HG03064 (cell line): ENCODE measurements at regions not wholly inside any gene's neighbourhood (a gene's known extent, or its start where the extent isn't known, plus 50 kb on each side); places are given as distances from the start of the nearest gene placed in this dataset.

Experiments used
- ATAC-seq: cut with Tn5 transposase; IDR thresholded peaks from one replicate; pipeline ENCODE4 v1.9.1; 2021; ENCODE audit warnings: low read depth; ENCODE audit not compliant: unreplicated experiment

- no peak for ATAC-seq
These were observed 869.0 kb upstream of the PRR20A start for GRCh38 chr13:56271686-56272085.

DNA sequence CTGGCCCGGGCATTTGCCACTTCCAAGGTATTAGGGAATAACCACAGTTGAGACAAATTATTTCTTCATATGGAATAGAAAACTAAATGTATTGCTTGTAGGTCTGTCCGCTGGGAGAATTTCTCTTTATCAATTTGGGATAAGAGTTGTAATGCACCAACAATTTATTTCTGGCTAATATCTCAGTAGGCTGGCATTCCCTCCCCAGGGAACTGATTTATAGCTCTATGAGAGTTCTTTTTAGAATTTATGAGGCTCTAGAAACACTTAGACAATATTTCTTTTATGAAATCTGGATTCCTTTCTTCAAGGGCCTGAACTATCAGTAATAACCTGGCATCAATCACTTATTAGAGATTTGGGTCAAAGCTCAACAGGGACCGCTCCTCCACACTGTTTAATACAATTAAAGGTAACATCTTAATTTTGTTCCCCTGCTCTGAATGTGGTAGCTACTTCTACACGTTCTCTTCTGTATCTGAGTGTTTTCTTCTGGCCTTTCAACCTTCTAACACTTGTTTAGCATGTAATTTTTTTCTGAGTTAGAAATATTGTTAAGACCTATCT lies 857.4 kb upstream of the PRR20A start:
- ATAC-seq = no peak

- ATAC-seq = no peak
These were observed 841.1 kb upstream of the PRR20A start for GRCh38 chr13:56299650-56300049.

GRCh38 chr13:56314765-56315164 lies 826.0 kb upstream of the PRR20A start:
- no peak for ATAC-seq

DNA sequence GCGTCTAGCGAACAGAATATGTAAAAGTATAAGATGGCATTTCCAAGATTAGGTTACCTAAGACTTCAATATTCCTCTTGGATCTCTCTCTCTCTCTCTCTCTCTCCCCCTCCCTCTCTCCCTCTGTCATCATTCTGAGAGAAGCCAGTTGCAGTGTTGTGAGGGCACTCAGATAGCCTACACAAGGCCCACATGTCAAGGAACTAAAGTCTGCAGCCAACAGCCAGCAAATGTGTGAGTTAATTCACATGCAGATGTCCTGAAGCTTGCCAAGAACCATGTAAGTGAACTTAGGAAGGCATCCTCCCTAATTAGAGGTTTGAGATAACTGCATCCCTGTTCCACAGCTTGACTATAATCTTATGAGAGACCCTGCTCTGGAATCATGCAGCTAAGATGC lies 822.9 kb upstream of the PRR20A start:
- no peak for ATAC-seq

- no peak for ATAC-seq
These were observed 808.0 kb upstream of the PRR20A start for GRCh38 chr13:56332671-56333070.

DNA sequence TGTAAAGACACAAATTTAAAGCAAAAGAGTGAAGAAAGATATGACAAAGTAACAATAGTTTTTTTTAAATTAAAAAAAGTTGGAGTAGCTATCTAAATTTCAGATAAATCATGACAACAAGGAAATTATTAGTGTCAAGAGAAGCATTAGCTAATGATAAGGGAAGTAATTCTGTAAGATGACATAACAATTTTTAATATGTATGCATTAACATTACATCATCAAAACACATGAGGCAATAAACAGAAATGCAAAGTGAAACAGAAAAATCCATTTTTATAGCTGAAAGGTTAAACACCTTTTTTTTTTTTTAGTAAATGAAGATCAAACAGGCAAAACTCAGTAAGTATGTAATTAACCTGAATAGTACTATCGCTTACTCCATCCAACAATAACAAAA lies 804.9 kb upstream of the PRR20A start:
- ATAC-seq = no peak

- no peak for ATAC-seq
These were observed 802.3 kb upstream of the PRR20A start for GRCh38 chr13:56338421-56338820.

DNA sequence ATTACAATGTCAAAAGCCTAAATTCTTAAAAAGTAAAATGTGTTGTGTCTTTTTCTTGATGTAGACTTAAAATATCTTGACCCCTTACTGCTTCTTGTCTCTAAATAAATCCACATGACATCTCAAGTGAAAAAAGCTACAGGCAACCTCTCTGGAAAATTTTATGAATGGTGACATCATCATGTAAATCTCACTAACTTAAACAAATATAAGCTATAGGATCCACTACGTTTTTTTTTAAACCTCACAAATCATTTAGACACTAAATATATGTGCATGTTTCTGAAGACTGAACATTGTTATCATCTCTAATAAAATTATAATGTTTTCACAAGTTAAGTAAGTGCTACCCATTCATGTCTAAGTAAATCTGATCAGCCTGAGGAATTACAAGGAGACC lies 793.7 kb upstream of the PRR20A start:
- ATAC-seq = no peak

DNA sequence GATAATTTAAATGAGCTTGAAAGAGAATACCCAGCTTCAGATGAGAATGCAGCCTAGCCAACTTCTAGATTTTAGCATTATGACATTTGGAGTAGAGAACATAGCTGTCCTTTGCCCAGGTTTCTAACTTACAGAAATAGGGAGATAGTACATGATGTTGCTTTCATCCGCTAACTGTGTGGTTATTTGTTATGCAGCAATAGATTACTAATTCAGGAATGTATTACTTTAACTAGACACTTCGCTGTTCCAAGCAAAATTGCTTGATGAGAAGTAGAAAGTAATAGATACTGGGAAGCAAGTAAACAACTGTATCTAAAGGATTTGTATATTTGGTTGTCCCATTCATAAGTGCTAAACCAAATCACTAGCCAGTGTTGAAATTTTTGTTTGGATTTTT lies 790.9 kb upstream of the PRR20A start:
- no peak for ATAC-seq

DNA sequence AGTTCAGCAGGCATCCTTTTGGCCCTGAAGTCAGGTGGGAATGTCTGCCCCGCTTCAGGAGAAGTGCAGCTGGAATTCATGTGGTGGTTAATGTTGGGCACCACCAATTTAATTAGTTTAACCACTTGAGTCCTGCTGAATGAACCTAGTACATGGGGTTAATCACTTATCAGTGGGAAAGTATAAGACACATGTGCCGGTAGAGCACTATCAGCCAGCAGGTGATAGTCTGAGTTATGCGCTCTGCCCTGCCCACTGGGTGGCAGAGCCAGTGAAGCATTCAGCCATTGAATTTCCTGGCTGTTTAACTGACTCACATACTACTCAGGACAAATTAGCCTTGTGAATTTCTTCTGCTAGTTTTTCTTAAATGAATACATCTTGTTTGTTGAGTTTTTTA lies 789.7 kb upstream of the PRR20A start:
- ATAC-seq = no peak

DNA sequence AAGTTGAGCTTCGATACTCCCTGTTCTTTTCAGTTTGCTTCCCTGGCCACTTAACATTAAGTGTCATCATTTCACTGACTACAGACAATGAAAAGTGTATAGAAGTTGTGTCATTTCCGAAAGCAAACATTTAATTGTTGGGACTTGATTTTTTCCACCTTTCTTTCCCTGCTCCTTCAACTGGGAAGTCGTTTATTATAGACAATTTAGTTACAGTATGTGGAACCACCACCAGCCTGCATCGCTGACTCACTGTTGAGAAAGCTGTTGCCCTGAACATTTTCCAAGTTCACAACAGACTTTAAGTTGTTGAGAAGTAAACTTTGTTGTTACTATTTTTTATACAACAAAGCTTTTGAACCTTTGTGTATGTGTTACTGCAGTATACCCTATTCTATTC lies 788.4 kb upstream of the PRR20A start:
- no peak for ATAC-seq

GRCh38 chr13:56352901-56353300 lies 787.8 kb upstream of the PRR20A start:
- no peak for ATAC-seq

DNA sequence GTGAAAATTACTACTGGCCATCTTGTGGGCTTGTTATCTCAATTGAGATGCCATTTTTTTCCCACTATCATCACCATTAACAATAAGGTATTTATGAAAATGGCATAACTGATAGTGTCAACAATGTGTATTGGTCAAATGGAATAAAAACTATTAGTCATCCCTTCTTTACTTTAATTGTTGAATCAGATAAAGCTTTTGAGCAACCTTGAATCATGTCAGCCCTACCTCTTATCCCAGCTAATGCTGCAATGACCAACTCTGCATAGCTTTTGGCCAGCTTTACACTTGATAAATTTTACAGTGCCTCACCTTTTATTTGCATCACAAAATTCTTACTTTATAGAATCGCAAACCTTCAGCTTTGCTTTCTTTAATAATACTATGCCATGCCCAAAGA lies 784.0 kb upstream of the PRR20A start:
- ATAC-seq = no peak

- no peak for ATAC-seq
These were observed 762.2 kb upstream of the PRR20A start for GRCh38 chr13:56378566-56378965.

- ATAC-seq = no peak
These were observed 747.2 kb upstream of the PRR20A start for GRCh38 chr13:56393549-56393948.

- no peak for ATAC-seq
These were observed 744.4 kb upstream of the PRR20A start for GRCh38 chr13:56396318-56396717.

GRCh38 chr13:56400774-56401173 lies 739.9 kb upstream of the PRR20A start:
- ATAC-seq = no peak

DNA sequence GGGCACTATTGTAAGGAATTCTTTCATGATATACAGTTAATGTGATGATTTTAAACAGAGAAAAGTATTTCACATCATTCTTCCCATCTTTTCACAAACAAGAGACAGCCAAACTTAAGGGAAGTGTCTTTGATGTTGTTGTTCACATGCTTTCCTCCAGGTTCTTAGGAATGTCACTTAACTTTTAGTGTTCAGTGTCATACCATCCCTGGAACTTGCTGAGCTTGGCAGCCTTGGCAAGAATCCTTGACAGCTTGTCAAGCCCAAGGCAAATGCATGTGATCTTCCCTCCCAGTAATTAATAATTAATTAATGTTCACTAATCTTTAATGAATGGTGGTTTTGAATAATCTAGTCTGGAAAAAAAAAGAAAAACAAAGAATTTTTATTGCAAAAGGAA lies 727.9 kb upstream of the PRR20A start:
- ATAC-seq = no peak

GRCh38 chr13:56424246-56424645 lies 716.5 kb upstream of the PRR20A start:
- ATAC-seq = no peak

DNA sequence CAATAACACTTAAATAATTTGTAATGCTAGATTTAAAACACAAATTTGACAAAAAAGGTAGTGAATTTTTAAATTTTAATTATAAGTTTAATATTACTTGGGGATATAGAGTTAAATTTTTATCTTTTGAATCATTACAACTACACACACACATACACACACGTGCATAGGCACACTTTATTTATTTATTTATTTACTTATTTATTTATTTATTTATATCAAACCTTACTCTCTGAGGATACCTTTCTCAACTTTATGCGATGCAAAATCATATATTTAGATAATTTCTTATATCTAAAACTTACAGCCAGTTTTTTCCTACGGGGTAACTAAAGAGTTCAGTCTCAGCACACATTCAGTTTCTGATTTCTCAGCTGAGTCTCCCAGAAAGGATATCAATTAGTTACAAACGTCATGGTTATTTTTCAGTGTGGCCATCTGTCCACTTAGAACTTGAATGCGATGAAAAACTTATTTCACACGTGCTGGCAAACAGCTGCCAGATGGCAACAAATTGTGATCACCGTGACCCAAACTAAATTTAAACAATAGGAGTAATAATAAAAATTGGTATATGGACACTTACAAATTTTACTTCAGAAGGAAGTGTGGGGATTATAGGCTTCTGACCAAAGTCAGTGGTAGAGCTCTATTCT lies 683.1 kb upstream of the PRR20A start:
- no peak for ATAC-seq

DNA sequence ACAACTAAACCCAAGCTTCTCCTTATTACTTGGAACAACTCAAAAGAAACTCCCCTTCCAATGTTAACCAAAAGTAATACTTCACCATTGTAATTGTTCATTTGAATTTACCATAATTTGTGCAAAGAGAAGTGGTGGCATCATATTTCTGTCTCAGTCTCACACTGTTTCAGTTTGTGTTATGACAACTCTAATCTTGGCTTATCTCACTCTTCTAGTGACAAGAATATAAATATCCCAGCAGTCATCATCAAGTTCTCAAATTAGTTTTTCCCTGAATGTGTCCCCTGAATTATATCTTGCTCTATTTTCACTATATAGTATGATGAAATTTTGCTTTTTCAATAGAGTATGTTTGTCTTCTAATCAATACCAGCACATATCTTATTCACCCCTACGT lies 681.4 kb upstream of the PRR20A start:
- ATAC-seq = no peak

DNA sequence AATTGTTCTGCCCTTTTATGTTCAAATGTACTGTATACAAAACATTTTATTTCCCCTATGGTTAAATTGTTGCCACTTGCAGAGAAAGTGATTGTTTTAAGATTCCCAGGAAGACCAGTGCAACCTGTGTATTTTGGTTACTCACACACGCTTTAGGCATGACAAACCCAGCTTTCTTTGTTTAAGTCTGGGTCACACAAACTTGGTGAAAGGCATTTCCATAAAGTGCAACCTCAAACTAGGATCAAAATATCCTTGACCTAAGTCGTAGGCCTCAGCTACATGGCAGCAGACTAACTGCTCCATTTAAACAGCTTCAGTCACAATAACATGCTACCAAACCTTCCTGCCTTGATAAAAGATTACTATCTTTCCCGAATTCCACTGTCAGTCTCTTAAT lies 639.0 kb upstream of the PRR20A start:
- no peak for ATAC-seq
